ENCODE measurements at regions not wholly inside any gene's neighbourhood (a gene's known extent, or its start where the extent isn't known, plus 50 kb on each side); places are given as distances from the start of the nearest gene placed in this dataset.

GRCh38 chr10:35898716-35899440 is 256.8 kb upstream of the FZD8 start:
- H3K36me3 ChIP-seq, result no peaks in the 10 kb centered on the region
- H3K9me3 ChIP-seq (ENCODE audit: severe bottlenecking), result peaks cover 7% of the 10 kb centered on the region
- DNase-seq, result peak; percentile 25
- H3K27ac ChIP-seq, result peak overlapping the region; percentile 40; the same call in 1 of the 2 replicates
- H3K4me3 ChIP-seq (ENCODE audit: low read depth, low read length), result no peak overlapping the region
- TF ChIP-seq CTCF (IDR thresholded peaks at IDR 0.05; ENCODE audit: low read depth, low read length), result no peak
- H3K27me3 ChIP-seq (ENCODE audit: insufficient read depth, low read depth, severe bottlenecking), result no peaks in the 10 kb centered on the region

- Histone ChIP-seq H3K36me3 (no peaks in the 10 kb centered on the region), H3K27ac (no peak overlapping the region), H3K27me3 (ENCODE audit: insufficient read depth, low read depth, severe bottlenecking) (no peaks in the 10 kb centered on the region), H3K4me3 (ENCODE audit: low read depth, low read length) (no peak overlapping the region), H3K9me3 (ENCODE audit: severe bottlenecking) (peaks cover 11% of the 10 kb centered on the region)
- DNase-seq, result no peak
- TF ChIP-seq CTCF (IDR thresholded peaks at IDR 0.05; ENCODE audit: low read depth, low read length), result no peak
Observed at GRCh38 chr10:35896001-35896400, 253.9 kb upstream of the FZD8 start.

GRCh38 chr10:35895331-35895730 is 253.2 kb upstream of the FZD8 start:
- no peak for TF ChIP-seq CTCF (IDR thresholded peaks at IDR 0.05; ENCODE audit: low read depth, low read length)
- Histone ChIP-seq H3K27me3 (ENCODE audit: insufficient read depth, low read depth, severe bottlenecking) (no peaks in the 10 kb centered on the region), H3K27ac (no peak overlapping the region), H3K9me3 (ENCODE audit: severe bottlenecking) (peaks cover 11% of the 10 kb centered on the region), H3K4me3 (ENCODE audit: low read depth, low read length) (no peak overlapping the region), H3K36me3 (no peaks in the 10 kb centered on the region)
- DNase-seq, result no peak

- no peak for TF ChIP-seq CTCF (IDR thresholded peaks at IDR 0.05; ENCODE audit: low read depth, low read length)
- Histone ChIP-seq H3K4me3 (ENCODE audit: low read depth, low read length) (peak overlapping the region; percentile 2), H3K27me3 (ENCODE audit: insufficient read depth, low read depth, severe bottlenecking) (no peaks in the 10 kb centered on the region), H3K27ac (peak overlapping the region; percentile 92), H3K36me3 (no peaks in the 10 kb centered on the region), H3K9me3 (ENCODE audit: severe bottlenecking) (peaks cover 11% of the 10 kb centered on the region)
- no peak for DNase-seq
Observed at GRCh38 chr10:35892526-35892925, 250.4 kb upstream of the FZD8 start.

- Histone ChIP-seq H3K36me3 (no peaks in the 10 kb centered on the region), H3K27me3 (ENCODE audit: insufficient read depth, low read depth, severe bottlenecking) (no peaks in the 10 kb centered on the region), H3K9me3 (ENCODE audit: severe bottlenecking) (peaks cover 11% of the 10 kb centered on the region), H3K27ac (peak overlapping the region; percentile 92), H3K4me3 (ENCODE audit: low read depth, low read length) (no peak overlapping the region)
- no peak for TF ChIP-seq CTCF (IDR thresholded peaks at IDR 0.05; ENCODE audit: low read depth, low read length)
- peak; percentile 55 for DNase-seq
Observed at GRCh38 chr10:35890676-35891495, 248.8 kb upstream of the FZD8 start.
